IMR-90 (cell line): ENCODE measurements at regions not wholly inside any gene's neighbourhood (a gene's known extent, or its start where the extent isn't known, plus 50 kb on each side); places are given as distances from the start of the nearest gene placed in this dataset.
"Not testable (repeated sequence)": the region's sequence is repeated elsewhere in the genome, so short reads cannot be mapped to it uniquely, and the experiment has no call there.

ENCODE experiments used
- CEBPB ChIP-seq: IDR thresholded peaks from 2 replicates; pipeline ENCODE4 v1.6.1; 2012; ENCODE audit warnings: low read depth, low read length, improper control_type of control experiment
- CHD1 ChIP-seq: IDR thresholded peaks from 2 replicates; pipeline ENCODE4 v1.6.1; 2012; ENCODE audit warnings: low read depth, low read length, improper control_type of control experiment
- CTCF ChIP-seq: conservative IDR thresholded peaks from 2 replicates; pipeline ENCODE4 v1.5.1; 2012; ENCODE audit warnings: mild to moderate bottlenecking, low read depth, low read length, improper control_type of control experiment
- MAFK ChIP-seq: IDR thresholded peaks from 2 replicates; pipeline ENCODE4 v1.6.1; 2012; ENCODE audit warnings: low read depth, low read length, improper control_type of control experiment
- MAZ ChIP-seq: IDR thresholded peaks from 2 replicates; pipeline ENCODE4 v1.6.1; 2012; ENCODE audit warnings: low read depth, mild to moderate bottlenecking, low read length, improper control_type of control experiment, moderate library complexity, borderline replicate concordance
- MXI1 ChIP-seq: IDR thresholded peaks from 2 replicates; pipeline ENCODE4 v1.6.1; 2012; ENCODE audit warnings: low read depth, mild to moderate bottlenecking, low read length, moderate library complexity, borderline replicate concordance
- NFE2L2 ChIP-seq: fragments of 150-350 bp; IDR thresholded peaks from 2 replicates; pipeline ENCODE4 v1.6.1; 2016; ENCODE audit warnings: low read depth, mild to moderate bottlenecking, low read length
- POLR2A ChIP-seq: IDR thresholded peaks from 2 replicates; pipeline ENCODE4 v1.6.1; 2012; ENCODE audit warnings: mild to moderate bottlenecking, low read depth, low read length
- RAD21 ChIP-seq: IDR thresholded peaks from 2 replicates; pipeline ENCODE4 v1.6.1; 2012; ENCODE audit warnings: low read length, improper control_type of control experiment
- RFX5 ChIP-seq: IDR thresholded peaks from 2 replicates; pipeline ENCODE4 v1.8.0; 2012; ENCODE audit warnings: low read depth, mild to moderate bottlenecking, low read length, moderate library complexity
- SMC3 ChIP-seq: fragments of 150-350 bp; IDR thresholded peaks from 2 replicates; pipeline ENCODE4 v1.6.1; 2016; ENCODE audit warnings: low read depth, mild to moderate bottlenecking, antibody characterized with exemption, low read length, moderate library complexity
- USF2 ChIP-seq: fragments of 150-350 bp; IDR thresholded peaks from 2 replicates; pipeline ENCODE4 v1.6.1; 2017; ENCODE audit warnings: mild to moderate bottlenecking, antibody characterized with exemption, low read length, low read depth

GRCh38 chr7:55706451-55707195, 134.3 kb upstream of the VOPP1 start:
- TF ChIP-seq CTCF, POLR2A, CHD1, MAZ, SMC3, RAD21, CEBPB, MAFK, RFX5, NFE2L2, USF2, MXI1: not testable (repeated sequence)
